ENCODE measurements at regions not wholly inside any gene's neighbourhood (a gene's known extent, or its start where the extent isn't known, plus 50 kb on each side); places are given as distances from the start of the nearest gene placed in this dataset.

DNA sequence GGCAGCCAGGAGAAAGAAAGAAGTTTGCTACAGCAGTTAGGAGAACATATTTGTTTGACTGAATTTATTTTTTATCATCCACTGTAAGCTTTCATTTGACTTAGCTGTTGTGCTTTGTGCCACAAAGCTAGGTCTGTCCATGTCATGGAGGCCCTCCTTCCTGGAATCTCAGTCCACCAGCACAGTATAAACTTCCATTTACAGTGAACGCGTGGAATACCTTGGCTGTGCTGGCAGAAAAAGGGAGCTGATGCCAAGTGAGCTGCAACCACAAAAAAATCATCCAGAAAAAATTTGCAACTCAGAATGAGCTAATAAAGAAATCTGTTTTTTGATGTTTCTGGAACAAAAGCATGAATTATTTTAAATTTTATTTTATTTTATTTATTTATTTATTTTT lies 72.6 kb downstream of the ATP6V1G3 start:
- no peak for DNase-seq
- H3K4me3 Mint-ChIP-seq: no peak overlapping the region
- H3K9me3 ChIP-seq (ENCODE audit: control extremely low read depth in 1 of 3, control insufficient read depth in 2 of 3, insufficient read depth in 1 of 3, low read length in 2 of 3): no peaks in the 10 kb centered on the region
- intact Hi-C loops (cut with micrococcal nuclease): loop anchor here (1.0 to 5.0 kb wide), 2 partner anchors 220 to 851 kb away; no protein-coding TSS in a partner anchor
- no peak for ATAC-seq (ENCODE audit: low read depth)
- no peak overlapping the region for H3K27ac ChIP-seq (ENCODE audit: low read length in 2 of 2)
- no peak overlapping the region for H3K4me3 ChIP-seq (ENCODE audit: control extremely low read depth in 1 of 5, extremely low read depth in 1 of 5, insufficient read depth in 1 of 5, low read depth in 2 of 5, low read length in 4 of 5)
- H3K27me3 ChIP-seq (replicated peaks in 1 of 4; ENCODE audit: control extremely low read depth in 1 of 4, control insufficient read depth in 3 of 4, insufficient read depth in 4 of 4, low read length in 3 of 4): no peaks in the 10 kb centered on the region
- H3K9me3 Mint-ChIP-seq (ENCODE audit: insufficient read depth): no peaks in the 10 kb centered on the region
- H3K4me1 ChIP-seq (ENCODE audit: control insufficient read depth in 2 of 2, insufficient read depth in 2 of 2, low read length in 2 of 2): no peaks in the 10 kb centered on the region
- H3K27me3 Mint-ChIP-seq: no peaks in the 10 kb centered on the region
- 100% methylated on average over 2 of the region's 2 CpGs for WGBS (ENCODE audit: insufficient coverage)
- no peak overlapping the region for H2AFZ ChIP-seq (ENCODE audit: insufficient read depth, low read depth, low read length, poor library complexity, severe bottlenecking)
- no peak overlapping the region for H3K9ac ChIP-seq (ENCODE audit: low read length)
- no peak for TF ChIP-seq EZH2 (IDR thresholded peaks at IDR 0.05; ENCODE audit: borderline replicate concordance, insufficient read depth, low read depth, low read length, poor library complexity, severe bottlenecking)
- TF ChIP-seq, protein P1, sequence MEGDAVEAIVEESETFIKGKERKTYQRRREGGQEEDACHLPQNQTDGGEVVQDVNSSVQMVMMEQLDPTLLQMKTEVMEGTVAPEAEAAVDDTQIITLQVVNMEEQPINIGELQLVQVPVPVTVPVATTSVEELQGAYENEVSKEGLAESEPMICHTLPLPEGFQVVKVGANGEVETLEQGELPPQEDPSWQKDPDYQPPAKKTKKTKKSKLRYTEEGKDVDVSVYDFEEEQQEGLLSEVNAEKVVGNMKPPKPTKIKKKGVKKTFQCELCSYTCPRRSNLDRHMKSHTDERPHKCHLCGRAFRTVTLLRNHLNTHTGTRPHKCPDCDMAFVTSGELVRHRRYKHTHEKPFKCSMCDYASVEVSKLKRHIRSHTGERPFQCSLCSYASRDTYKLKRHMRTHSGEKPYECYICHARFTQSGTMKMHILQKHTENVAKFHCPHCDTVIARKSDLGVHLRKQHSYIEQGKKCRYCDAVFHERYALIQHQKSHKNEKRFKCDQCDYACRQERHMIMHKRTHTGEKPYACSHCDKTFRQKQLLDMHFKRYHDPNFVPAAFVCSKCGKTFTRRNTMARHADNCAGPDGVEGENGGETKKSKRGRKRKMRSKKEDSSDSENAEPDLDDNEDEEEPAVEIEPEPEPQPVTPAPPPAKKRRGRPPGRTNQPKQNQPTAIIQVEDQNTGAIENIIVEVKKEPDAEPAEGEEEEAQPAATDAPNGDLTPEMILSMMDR (IDR thresholded peaks at IDR 0.05): no peak
- CTCF ChIA-PET: interaction anchor here (0.6 to 1.9 kb wide), 8 partner anchors 8 to 949 kb away, joined by 3 to 7 read pairs (median 3); no protein-coding TSS in a partner anchor
- peaks cover 1% of the 10 kb centered on the region for H3K4me1 Mint-ChIP-seq
- H3K4me2 ChIP-seq (replicated peaks; ENCODE audit: low read depth, low read length, poor library complexity, severe bottlenecking): no peak overlapping the region
- no peaks in the 10 kb centered on the region for H3K36me3 ChIP-seq (replicated peaks in 1 of 2; ENCODE audit: control extremely low read depth in 1 of 2, control insufficient read depth in 1 of 2, extremely low read depth in 1 of 2, insufficient read depth in 2 of 2, low read length in 1 of 2)
- H4K20me1 ChIP-seq (ENCODE audit: control insufficient read depth, insufficient read depth, low read length, poor library complexity, severe bottlenecking): no peaks in the 10 kb centered on the region
- no peaks in the 10 kb centered on the region for H3K79me2 ChIP-seq (ENCODE audit: control insufficient read depth, insufficient read depth, low read length)
- H3K27ac Mint-ChIP-seq: no peak overlapping the region
- POLR2A ChIA-PET: no interaction called here

DNA sequence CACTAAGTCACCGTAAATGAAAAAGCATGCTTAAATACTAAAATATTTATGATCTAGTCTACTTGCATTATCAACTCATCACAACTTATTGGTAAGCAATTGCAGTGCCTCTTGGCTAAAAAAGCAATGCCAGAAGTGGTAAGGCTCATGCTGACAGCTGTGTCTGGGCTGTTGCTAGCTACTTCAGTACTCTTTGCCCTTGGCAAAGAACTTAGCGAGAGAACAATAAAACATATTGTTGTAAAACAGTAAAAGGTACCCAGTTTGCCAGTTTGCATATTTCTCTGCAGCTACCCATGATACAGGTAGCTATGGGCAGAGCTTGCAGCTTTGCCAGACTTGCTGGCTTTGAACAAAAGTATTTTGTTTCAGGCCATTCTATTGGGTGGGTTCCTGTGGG lies 73.1 kb downstream of the ATP6V1G3 start:
- no peaks in the 10 kb centered on the region for H3K9me3 ChIP-seq (ENCODE audit: control extremely low read depth in 1 of 3, control insufficient read depth in 2 of 3, insufficient read depth in 1 of 3, low read length in 2 of 3)
- no peak for ATAC-seq (ENCODE audit: low read depth)

More for the DNA sequence above, 73.1 kb downstream of the ATP6V1G3 start:
- H3K4me1 ChIP-seq (ENCODE audit: control insufficient read depth in 2 of 2, insufficient read depth in 2 of 2, low read length in 2 of 2): no peaks in the 10 kb centered on the region
- Mint-ChIP-seq H3K9me3 (ENCODE audit: insufficient read depth) (no peaks in the 10 kb centered on the region), H3K4me1 (no peaks in the 10 kb centered on the region), H3K4me3 (no peak overlapping the region), H3K27ac (no peak overlapping the region), H3K27me3 (no peaks in the 10 kb centered on the region)
- H3K9ac ChIP-seq (ENCODE audit: low read length): no peak overlapping the region
- H3K36me3 ChIP-seq (replicated peaks in 1 of 2; ENCODE audit: control extremely low read depth in 1 of 2, control insufficient read depth in 1 of 2, extremely low read depth in 1 of 2, insufficient read depth in 2 of 2, low read length in 1 of 2): no peaks in the 10 kb centered on the region
- H3K27me3 ChIP-seq (replicated peaks in 1 of 4; ENCODE audit: control extremely low read depth in 1 of 4, control insufficient read depth in 3 of 4, insufficient read depth in 4 of 4, low read length in 3 of 4): no peaks in the 10 kb centered on the region
- POLR2A ChIA-PET: no interaction called here
- WGBS (ENCODE audit: insufficient coverage): 100% methylated on average over 1 of the region's 2 CpGs
- H3K79me2 ChIP-seq (ENCODE audit: control insufficient read depth, insufficient read depth, low read length): no peaks in the 10 kb centered on the region
- no peak overlapping the region for H3K27ac ChIP-seq (ENCODE audit: low read length in 2 of 2)
- CTCF ChIA-PET: interaction anchor here (0.6 to 1.9 kb wide), 13 partner anchors 9 to 948 kb away, joined by 3 to 7 read pairs (median 3); no protein-coding TSS in a partner anchor
- no peak overlapping the region for H2AFZ ChIP-seq (ENCODE audit: insufficient read depth, low read depth, low read length, poor library complexity, severe bottlenecking)
- no peak overlapping the region for H3K4me3 ChIP-seq (ENCODE audit: control extremely low read depth in 1 of 5, extremely low read depth in 1 of 5, insufficient read depth in 1 of 5, low read depth in 2 of 5, low read length in 4 of 5)
- no peak for DNase-seq
- intact Hi-C loops (cut with micrococcal nuclease): loop anchor here (1.0 to 5.0 kb wide), 2 partner anchors 221 to 850 kb away; no protein-coding TSS in a partner anchor
- H3K4me2 ChIP-seq (replicated peaks; ENCODE audit: low read depth, low read length, poor library complexity, severe bottlenecking): no peak overlapping the region
- no peaks in the 10 kb centered on the region for H4K20me1 ChIP-seq (ENCODE audit: control insufficient read depth, insufficient read depth, low read length, poor library complexity, severe bottlenecking)
- no peak for TF ChIP-seq EZH2 (IDR thresholded peaks at IDR 0.05; ENCODE audit: borderline replicate concordance, insufficient read depth, low read depth, low read length, poor library complexity, severe bottlenecking)
- TF ChIP-seq, protein P1 (IDR thresholded peaks at IDR 0.05): no peak
